Suprapubic skin (tissue), 4 donors: ENCODE measurements at regions not wholly inside any gene's neighbourhood (a gene's known extent, or its start where the extent isn't known, plus 50 kb on each side); places are given as distances from the start of the nearest gene placed in this dataset.
"Not testable (repeated sequence)": the region's sequence is repeated elsewhere in the genome, so short reads cannot be mapped to it uniquely, and the experiment has no call there.

ENCODE experiments used
- CTCF ChIP-seq, 2 donors: fragments of 200-600 bp in 1 of 2; fragments of 450-650 bp in 1 of 2; sonication (generic) in 1 of 2; IDR thresholded peaks; one replicate each; pipeline ENCODE4 v1.5.1; 2016 to 2019; ENCODE audit warnings: antibody characterized with exemption in 2 of 2, mild to moderate bottlenecking in 1 of 2, moderate library complexity in 1 of 2
- EP300 ChIP-seq: sonication (generic); formaldehyde crosslinking; IDR thresholded peaks from one replicate; pipeline ENCODE4 v1.6.1; 2017; ENCODE audit warnings: antibody characterized with exemption
- POLR2A ChIP-seq, 2 donors: fragments of 450-650 bp; IDR thresholded peaks; one replicate each; pipeline ENCODE4 v1.6.1; 2017; ENCODE audit warnings: antibody characterized with exemption in 2 of 2, mild to moderate bottlenecking in 2 of 2, moderate library complexity in 2 of 2
- POLR2AphosphoS5 ChIP-seq, 3 donors: sonication (generic); formaldehyde crosslinking; IDR thresholded peaks; one replicate each; pipeline ENCODE4 v1.6.1; 2017; ENCODE audit warnings: antibody characterized with exemption in 3 of 3

DNA sequence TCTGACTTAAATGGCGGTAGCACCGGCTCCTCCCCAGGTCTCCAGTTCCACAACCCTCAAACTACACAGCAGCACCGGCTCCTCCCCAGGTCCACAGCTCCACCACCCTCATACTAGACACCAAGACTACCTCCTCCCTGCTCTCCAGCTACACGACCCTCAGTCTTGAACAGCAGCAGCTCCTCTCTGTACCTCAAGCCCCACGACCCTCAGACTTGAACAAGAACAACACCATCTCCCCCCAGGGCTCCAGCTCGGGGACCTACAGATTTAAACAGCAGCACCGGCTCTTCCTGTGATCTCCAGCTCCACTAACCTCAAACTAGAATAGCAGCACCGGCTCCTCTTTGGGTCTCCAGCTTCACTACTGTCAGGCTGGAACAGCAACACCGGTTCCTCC is 326.9 kb downstream of the PREX1 start:
- not testable (repeated sequence) for TF ChIP-seq CTCF (IDR thresholded peaks at IDR 0.05); POLR2A (IDR thresholded peaks at IDR 0.05); EP300; POLR2AphosphoS5 (IDR thresholded peaks at IDR 0.05)
